ENCODE measurements at regions not wholly inside any gene's neighbourhood (a gene's known extent, or its start where the extent isn't known, plus 50 kb on each side); places are given as distances from the start of the nearest gene placed in this dataset.

DNA sequence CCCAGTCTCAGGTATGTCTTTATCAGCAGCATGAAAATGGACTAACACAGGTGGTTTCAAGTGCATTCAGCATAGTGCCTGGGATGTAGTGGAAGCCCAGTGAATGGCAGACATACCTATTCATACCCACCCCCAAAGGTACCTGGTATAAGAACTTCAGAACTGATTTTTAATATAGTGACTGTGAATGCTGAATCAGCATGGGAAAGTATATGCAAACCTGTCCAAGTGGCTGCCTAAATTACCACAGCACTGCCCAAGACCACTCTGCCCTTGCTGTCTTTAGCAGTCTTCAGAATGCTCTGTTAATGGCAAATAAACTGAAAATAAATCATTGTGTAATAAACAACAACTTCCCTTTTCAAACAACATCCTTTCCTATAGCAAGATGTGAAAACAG lies 312.1 kb downstream of the GPAM start:
- Histone ChIP-seq H3K27ac (no peak overlapping the region), H3K4me1 (no peaks in the 10 kb centered on the region), H3K4me3 (no peak overlapping the region), H3K36me3 (no peaks in the 10 kb centered on the region), H3K27me3 (no peaks in the 10 kb centered on the region), H3K9me3 (peaks cover 0 to 4% (median 0%) of the 10 kb centered on the region in 4 donors)
- no peak for DNase-seq (ENCODE audit: low spot score in 2 of 2)
- TF ChIP-seq, protein P1, sequence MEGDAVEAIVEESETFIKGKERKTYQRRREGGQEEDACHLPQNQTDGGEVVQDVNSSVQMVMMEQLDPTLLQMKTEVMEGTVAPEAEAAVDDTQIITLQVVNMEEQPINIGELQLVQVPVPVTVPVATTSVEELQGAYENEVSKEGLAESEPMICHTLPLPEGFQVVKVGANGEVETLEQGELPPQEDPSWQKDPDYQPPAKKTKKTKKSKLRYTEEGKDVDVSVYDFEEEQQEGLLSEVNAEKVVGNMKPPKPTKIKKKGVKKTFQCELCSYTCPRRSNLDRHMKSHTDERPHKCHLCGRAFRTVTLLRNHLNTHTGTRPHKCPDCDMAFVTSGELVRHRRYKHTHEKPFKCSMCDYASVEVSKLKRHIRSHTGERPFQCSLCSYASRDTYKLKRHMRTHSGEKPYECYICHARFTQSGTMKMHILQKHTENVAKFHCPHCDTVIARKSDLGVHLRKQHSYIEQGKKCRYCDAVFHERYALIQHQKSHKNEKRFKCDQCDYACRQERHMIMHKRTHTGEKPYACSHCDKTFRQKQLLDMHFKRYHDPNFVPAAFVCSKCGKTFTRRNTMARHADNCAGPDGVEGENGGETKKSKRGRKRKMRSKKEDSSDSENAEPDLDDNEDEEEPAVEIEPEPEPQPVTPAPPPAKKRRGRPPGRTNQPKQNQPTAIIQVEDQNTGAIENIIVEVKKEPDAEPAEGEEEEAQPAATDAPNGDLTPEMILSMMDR (IDR thresholded peaks at IDR 0.05), result no peak
- no peak for TF ChIP-seq EP300 (IDR thresholded peaks at IDR 0.05)
- TF ChIP-seq POLR2A (IDR thresholded peaks at IDR 0.05), result no peak

- Histone ChIP-seq H3K4me1 (no peaks in the 10 kb centered on the region), H3K4me3 (no peak overlapping the region), H3K27ac (no peak overlapping the region), H3K27me3 (no peaks in the 10 kb centered on the region), H3K9me3 (peaks cover 0 to 4% (median 0%) of the 10 kb centered on the region in 4 donors), H3K36me3 (no peaks in the 10 kb centered on the region)
- TF ChIP-seq EP300 (IDR thresholded peaks at IDR 0.05) (no peak), POLR2A (IDR thresholded peaks at IDR 0.05) (no peak)
- TF ChIP-seq, protein P1 (IDR thresholded peaks at IDR 0.05), result no peak
- 50 to 73% methylated on average over 3 of the region's 3 CpGs for WGBS, 2 donors
- DNase-seq (ENCODE audit: low spot score in 2 of 2), result no peak
Measured at GRCh38 chr10:111872591-111872990, 311.0 kb downstream of the GPAM start.

DNA sequence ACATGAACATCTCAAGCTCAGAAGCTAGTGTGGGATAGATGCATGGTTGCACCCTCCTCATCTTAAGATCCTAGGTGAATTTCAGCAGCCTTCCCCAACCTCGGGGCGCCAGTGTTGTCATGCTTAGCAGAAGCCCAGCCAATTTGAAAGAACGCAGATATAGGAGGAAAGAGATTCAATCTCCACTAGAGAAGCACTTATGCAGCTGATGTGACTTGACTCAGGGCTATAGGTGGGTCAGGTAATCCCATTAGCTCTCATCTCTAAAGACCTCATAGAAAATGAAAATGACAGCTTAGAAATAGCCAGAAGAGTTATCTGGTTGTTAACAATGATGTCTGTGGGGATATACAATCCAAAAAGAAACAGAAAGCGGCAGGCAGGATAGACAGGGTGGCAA lies 310.5 kb downstream of the GPAM start:
- no peak for DNase-seq (ENCODE audit: low spot score in 2 of 2)
- Histone ChIP-seq H3K4me3 (no peak overlapping the region), H3K9me3 (peaks cover 0 to 7% (median 0%) of the 10 kb centered on the region in 4 donors), H3K27ac (no peak overlapping the region), H3K4me1 (no peaks in the 10 kb centered on the region), H3K27me3 (no peaks in the 10 kb centered on the region), H3K36me3 (no peaks in the 10 kb centered on the region)
- 91 to 95% methylated on average over 4 of the region's 4 CpGs for WGBS, 2 donors
- TF ChIP-seq, protein P1 (IDR thresholded peaks at IDR 0.05), result no peak
- TF ChIP-seq POLR2A (IDR thresholded peaks at IDR 0.05) (no peak), EP300 (IDR thresholded peaks at IDR 0.05) (no peak)

GRCh38 chr10:111873621-111874135 lies 309.9 kb downstream of the GPAM start:
- Histone ChIP-seq H3K4me3 (no peak overlapping the region), H3K27me3 (no peaks in the 10 kb centered on the region), H3K4me1 (no peaks in the 10 kb centered on the region), H3K27ac (no peak overlapping the region), H3K36me3 (no peaks in the 10 kb centered on the region), H3K9me3 (peaks cover 0 to 8% (median 0%) of the 10 kb centered on the region in 4 donors)
- TF ChIP-seq EP300 (IDR thresholded peaks at IDR 0.05) (no peak), POLR2A (IDR thresholded peaks at IDR 0.05) (no peak)
- TF ChIP-seq, protein P1 (IDR thresholded peaks at IDR 0.05), result no peak
- WGBS, 2 donors, result 85 to 87% methylated on average over 7 of the region's 7 CpGs
- DNase-seq (ENCODE audit: low spot score in 2 of 2), result no peak

GRCh38 chr10:111874576-111874975 lies 309.0 kb downstream of the GPAM start:
- no peak for DNase-seq (ENCODE audit: low spot score in 2 of 2)
- no peaks in the 10 kb centered on the region for H3K36me3 ChIP-seq
- no peaks in the 10 kb centered on the region for H3K4me1 ChIP-seq
- H3K27ac ChIP-seq, result no peak overlapping the region
- peaks cover 0 to 8% (median 0%) of the 10 kb centered on the region in 4 donors for H3K9me3 ChIP-seq
- H3K4me3 ChIP-seq, result no peak overlapping the region
- no peaks in the 10 kb centered on the region for H3K27me3 ChIP-seq
- no peak for TF ChIP-seq EP300 (IDR thresholded peaks at IDR 0.05)
- TF ChIP-seq POLR2A (IDR thresholded peaks at IDR 0.05), result no peak
- TF ChIP-seq, protein P1 (IDR thresholded peaks at IDR 0.05), result no peak
- WGBS, 2 donors, result 70 to 75% methylated on average over 3 of the region's 3 CpGs
